Prostate gland (tissue), 2 donors: ENCODE measurements at regions not wholly inside any gene's neighbourhood (a gene's known extent, or its start where the extent isn't known, plus 50 kb on each side); places are given as distances from the start of the nearest gene placed in this dataset.

Experiments
- DNase-seq: peaks from one replicate; pipeline ENCODE4 v3.0.0-alpha.2; 2019; ENCODE audit warnings: low spot score
- H3K27ac ChIP-seq, 2 donors: fragments of 200-600 bp; sonication (generic); 2 replicates each; pipeline ENCODE4 v1.5.1; 2017 to 2019
- H3K27me3 ChIP-seq: fragments of 200-600 bp; sonication (generic); replicated peaks from 2 replicates; pipeline ENCODE4 v1.5.1; 2019; ENCODE audit not compliant: insufficient read depth
- H3K36me3 ChIP-seq, 2 donors: fragments of 200-600 bp; sonication (generic); 1 replicate in 1 of 2; 2 replicates in 1 of 2; pipeline versions ENCODE4 v1.5.1 to v1.8.1; 2017 to 2019
- H3K4me1 ChIP-seq: fragments of 200-600 bp; sonication (generic); replicated peaks from 2 replicates; pipeline ENCODE4 v1.5.1; 2019
- H3K4me3 ChIP-seq, 2 donors: fragments of 200-600 bp; sonication (generic); 2 replicates each; pipeline ENCODE4 v1.5.1; 2017 to 2019
- H3K9me3 ChIP-seq: fragments of 200-600 bp; sonication (generic); 2 replicates; pipeline ENCODE4 v1.5.1; 2017
- POLR2A ChIP-seq: fragments of 450-650 bp; IDR thresholded peaks from one replicate; pipeline ENCODE4 v1.6.1; 2016; ENCODE audit warnings: antibody characterized with exemption, mild to moderate bottlenecking
- POLR2AphosphoS5 ChIP-seq: sonication (generic); formaldehyde crosslinking; IDR thresholded peaks from one replicate; pipeline ENCODE4 v1.6.1; 2017; ENCODE audit warnings: antibody characterized with exemption
- WGBS: methylation state at CpG from one replicate; pipeline ENCODE4 v1.1.5; 2018; 5-methylcytosine and 5-hydroxymethylcytosine counted together
- intact Hi-C: fragments of 100-400 bp; cut with DNase I; formaldehyde crosslinking; loops from one replicate; pipeline ENCODE4 v1.14.2; 2022
- TF ChIP-seq, protein P1 (sequence below), 4 experiments: fragments of 200-600 bp in 2 of 4; fragments of 450-650 bp in 2 of 4; sonication (generic) in 2 of 4; IDR thresholded peaks; 1 replicate in 3 of 4; 2 replicates in 1 of 4; pipeline ENCODE4 v1.5.1; 2016 to 2019; ENCODE audit warnings: antibody characterized with exemption in 4 of 4, mild to moderate bottlenecking in 2 of 4, moderate library complexity in 2 of 4

DNA sequence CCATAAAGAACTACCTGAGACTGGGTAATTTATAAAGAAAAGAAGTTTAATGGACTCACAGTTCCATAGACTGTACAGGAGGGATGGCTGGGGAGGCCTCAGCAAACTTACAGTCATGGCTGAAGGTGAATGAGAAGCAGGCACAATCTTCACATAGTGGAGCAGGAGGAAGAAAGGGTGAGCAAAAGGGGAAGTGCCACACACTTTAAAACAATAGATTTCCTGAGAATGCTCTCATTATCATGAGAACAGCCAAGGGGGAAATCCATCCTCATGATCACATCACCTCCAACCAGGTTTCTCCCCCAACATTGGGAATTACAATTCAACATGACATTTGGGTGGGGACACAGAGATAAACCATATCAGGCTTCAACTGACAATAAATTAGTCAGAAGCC is 664.9 kb downstream of the TAF11L14 start:
- H3K36me3 ChIP-seq: no peaks in the 10 kb centered on the region
- H3K27me3 ChIP-seq: no peaks in the 10 kb centered on the region
- intact Hi-C loops: no loop called here
- TF ChIP-seq, protein P1, sequence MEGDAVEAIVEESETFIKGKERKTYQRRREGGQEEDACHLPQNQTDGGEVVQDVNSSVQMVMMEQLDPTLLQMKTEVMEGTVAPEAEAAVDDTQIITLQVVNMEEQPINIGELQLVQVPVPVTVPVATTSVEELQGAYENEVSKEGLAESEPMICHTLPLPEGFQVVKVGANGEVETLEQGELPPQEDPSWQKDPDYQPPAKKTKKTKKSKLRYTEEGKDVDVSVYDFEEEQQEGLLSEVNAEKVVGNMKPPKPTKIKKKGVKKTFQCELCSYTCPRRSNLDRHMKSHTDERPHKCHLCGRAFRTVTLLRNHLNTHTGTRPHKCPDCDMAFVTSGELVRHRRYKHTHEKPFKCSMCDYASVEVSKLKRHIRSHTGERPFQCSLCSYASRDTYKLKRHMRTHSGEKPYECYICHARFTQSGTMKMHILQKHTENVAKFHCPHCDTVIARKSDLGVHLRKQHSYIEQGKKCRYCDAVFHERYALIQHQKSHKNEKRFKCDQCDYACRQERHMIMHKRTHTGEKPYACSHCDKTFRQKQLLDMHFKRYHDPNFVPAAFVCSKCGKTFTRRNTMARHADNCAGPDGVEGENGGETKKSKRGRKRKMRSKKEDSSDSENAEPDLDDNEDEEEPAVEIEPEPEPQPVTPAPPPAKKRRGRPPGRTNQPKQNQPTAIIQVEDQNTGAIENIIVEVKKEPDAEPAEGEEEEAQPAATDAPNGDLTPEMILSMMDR (IDR thresholded peaks at IDR 0.05): no peak
- TF ChIP-seq POLR2A (no peak), POLR2AphosphoS5 (no peak)
- H3K27ac ChIP-seq: no peak overlapping the region
- DNase-seq: no peak
- H3K4me3 ChIP-seq: no peak overlapping the region
- no peaks in the 10 kb centered on the region for H3K4me1 ChIP-seq
- H3K9me3 ChIP-seq: no peaks in the 10 kb centered on the region

DNA sequence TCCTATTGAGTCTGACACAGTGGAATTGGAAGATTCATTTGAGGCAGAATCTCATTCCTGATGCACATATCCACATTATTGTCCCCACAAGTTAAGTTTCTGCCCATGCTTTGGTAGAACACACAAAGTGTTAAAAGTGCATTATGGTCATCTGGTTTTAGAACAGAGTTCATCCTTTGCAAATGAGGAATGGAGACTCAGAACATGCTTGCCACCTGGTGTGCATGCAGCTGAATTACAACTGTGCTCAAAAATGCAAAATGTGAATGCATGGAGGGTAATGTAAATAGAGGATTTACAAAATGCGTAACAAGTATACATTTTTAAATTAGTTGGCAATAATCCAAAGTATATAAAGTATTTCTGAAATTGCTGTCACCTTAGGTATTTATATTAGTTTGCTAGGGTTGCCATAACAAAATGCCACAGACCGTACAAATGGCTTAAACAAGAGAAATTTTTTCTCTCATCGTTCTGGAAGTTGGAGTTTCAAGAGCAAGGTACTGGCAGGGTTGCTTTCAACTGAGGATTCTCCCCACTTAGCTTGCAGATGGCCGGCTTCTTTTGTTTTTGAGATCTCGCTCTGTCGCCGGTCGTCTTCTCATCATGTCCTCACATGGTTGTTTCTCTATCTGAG is 671.1 kb downstream of the TAF11L14 start:
- intact Hi-C loops: no loop called here
- no peaks in the 10 kb centered on the region for H3K27me3 ChIP-seq
- 46% methylated on average over 8 of the region's 8 CpGs for WGBS
- H3K4me1 ChIP-seq: no peaks in the 10 kb centered on the region
- H3K9me3 ChIP-seq: no peaks in the 10 kb centered on the region
- H3K27ac ChIP-seq: no peak overlapping the region
- no peak overlapping the region for H3K4me3 ChIP-seq
- TF ChIP-seq POLR2A (no peak), POLR2AphosphoS5 (no peak)
- TF ChIP-seq, protein P1 (IDR thresholded peaks at IDR 0.05): peak in 3 of 4 experiments; percentile 32 to 70 (median 60)
- no peaks in the 10 kb centered on the region for H3K36me3 ChIP-seq
- no peak for DNase-seq

DNA sequence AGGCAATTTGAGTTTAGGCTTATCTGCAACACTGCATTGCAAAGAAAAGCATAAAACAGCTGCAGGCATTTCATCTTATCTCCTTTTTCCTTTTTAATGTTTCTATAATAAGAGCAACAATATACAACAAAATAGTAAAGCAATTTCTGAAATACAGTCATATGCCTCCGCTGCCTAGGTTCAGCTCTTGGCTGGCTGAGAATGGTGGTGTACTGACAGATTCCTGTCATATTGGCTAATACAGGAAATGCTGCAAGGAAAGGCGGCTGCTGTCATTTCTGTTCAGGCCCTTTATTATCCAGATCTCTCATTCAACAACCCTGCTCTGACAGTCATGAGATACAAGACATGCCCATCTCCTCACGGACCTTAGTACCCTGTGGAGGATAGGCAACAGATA is 677.0 kb downstream of the TAF11L14 start:
- H3K4me1 ChIP-seq: no peaks in the 10 kb centered on the region
- no peaks in the 10 kb centered on the region for H3K9me3 ChIP-seq
- no peaks in the 10 kb centered on the region for H3K36me3 ChIP-seq
- no peak overlapping the region for H3K27ac ChIP-seq
- no peaks in the 10 kb centered on the region for H3K27me3 ChIP-seq
- intact Hi-C loops: no loop called here
- TF ChIP-seq, protein P1 (IDR thresholded peaks at IDR 0.05): no peak
- TF ChIP-seq POLR2AphosphoS5: no peak
- TF ChIP-seq POLR2A: no peak
- WGBS: 77% methylated on average over 3 of the region's 3 CpGs
- no peak overlapping the region for H3K4me3 ChIP-seq
- DNase-seq: no peak

DNA sequence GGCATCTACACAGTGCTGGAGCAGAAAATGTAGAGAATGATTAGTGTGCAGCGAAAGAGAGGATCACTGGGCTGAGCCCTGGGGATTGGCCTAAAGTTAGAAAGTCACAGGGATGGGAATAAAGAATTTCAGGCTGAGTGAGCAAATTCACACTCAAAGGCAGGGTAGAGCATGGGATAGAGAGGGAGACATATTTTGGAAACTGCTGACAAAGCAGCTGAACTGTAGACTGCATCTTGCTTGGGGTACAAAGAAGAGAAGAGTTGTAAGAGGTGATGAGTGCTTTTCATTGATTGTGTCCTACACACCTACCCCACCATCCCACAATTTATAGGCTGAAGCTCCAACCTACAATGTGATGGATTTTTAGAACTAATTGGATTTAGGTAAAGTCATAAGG is 677.8 kb downstream of the TAF11L14 start:
- Histone ChIP-seq H3K27me3 (no peaks in the 10 kb centered on the region), H3K9me3 (no peaks in the 10 kb centered on the region), H3K27ac (no peak overlapping the region), H3K4me1 (no peaks in the 10 kb centered on the region), H3K36me3 (no peaks in the 10 kb centered on the region), H3K4me3 (no peak overlapping the region)
- TF ChIP-seq, protein P1 (IDR thresholded peaks at IDR 0.05): no peak
- TF ChIP-seq POLR2AphosphoS5 (no peak), POLR2A (no peak)
- no peak for DNase-seq
- WGBS: 96% methylated on average over 1 of the region's 1 CpG
- intact Hi-C loops: no loop called here

DNA sequence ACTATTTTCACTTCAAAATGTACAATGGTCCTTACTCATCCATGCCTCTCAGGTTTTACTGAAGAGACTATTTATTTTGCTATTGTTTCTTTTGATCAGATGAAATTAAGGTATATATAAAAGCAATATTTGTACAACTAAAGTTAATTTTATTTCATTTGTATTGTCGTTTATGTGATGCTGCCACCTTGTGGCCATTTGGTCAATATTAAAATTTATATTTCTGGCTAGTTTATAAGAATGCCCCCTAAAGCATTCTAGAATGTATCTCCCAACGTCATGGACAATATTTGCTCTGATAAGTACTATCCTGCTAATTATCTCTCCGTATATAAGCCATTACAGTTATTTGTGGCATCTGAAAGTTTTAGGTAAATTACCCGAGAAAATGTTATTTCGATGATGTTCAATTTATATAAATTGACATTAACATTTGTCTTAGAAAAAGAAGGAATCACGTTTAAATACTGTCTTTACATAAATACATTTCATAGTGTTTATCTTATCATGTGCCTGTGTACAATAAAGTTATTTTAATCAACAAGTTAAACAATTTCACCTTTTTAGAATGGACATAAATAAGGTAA is 680.0 kb downstream of the TAF11L14 start:
- TF ChIP-seq POLR2AphosphoS5: no peak
- TF ChIP-seq, protein P1 (IDR thresholded peaks at IDR 0.05): peak; percentile 31 to 63 (median 41)
- intact Hi-C loops: loop anchor here (2.0 kb wide), 1 partner anchor 1099 kb away; no protein-coding TSS in a partner anchor
- no peaks in the 10 kb centered on the region for H3K36me3 ChIP-seq
- no peaks in the 10 kb centered on the region for H3K27me3 ChIP-seq
- no peaks in the 10 kb centered on the region for H3K4me1 ChIP-seq
- DNase-seq: no peak
- no peak overlapping the region for H3K27ac ChIP-seq
- 37% methylated on average over 6 of the region's 6 CpGs for WGBS
- no peak overlapping the region for H3K4me3 ChIP-seq
- H3K9me3 ChIP-seq: no peaks in the 10 kb centered on the region
